ENCODE measurements at regions not wholly inside any gene's neighbourhood (a gene's known extent, or its start where the extent isn't known, plus 50 kb on each side); places are given as distances from the start of the nearest gene placed in this dataset.

DNA sequence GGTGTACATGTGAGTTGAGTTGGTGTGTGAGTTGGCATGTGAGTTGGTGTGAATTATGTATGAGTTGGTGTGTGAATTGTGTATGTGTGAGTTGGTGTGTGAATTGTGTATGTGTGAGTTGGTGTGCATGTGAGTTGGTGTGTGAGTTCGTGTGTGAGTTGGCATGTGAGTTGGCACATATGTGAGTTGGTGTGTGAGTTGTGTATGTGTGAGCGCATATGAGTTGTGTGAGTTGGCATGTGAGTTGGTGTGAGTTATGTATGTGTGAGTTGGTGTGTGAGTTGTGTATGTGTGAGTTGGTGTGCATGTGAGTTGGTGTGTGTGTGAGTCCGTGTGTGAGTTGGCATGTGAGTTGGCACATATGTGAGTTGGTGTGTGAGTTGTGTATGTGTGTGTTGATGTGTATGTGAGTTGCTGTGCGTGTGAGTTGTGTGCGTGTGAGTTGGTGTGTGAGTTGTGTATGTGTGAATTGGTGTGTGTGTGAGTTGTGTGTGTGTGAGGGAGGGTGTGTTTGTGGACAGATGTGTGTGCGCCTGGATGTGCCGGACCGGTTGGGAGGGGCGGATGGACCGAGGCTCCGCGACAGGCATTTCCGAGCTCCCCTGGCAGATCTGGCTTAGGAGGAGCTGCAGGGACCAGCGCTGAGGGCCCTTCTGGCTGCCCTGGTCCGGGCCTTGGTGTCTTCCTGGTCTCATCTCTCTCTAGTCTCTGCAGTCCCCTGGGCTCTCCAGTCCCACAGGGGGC is 162.5 kb upstream of the IER5L start:
- H3K27me3 ChIP-seq, result no peaks in the 10 kb centered on the region
- H3K4me3 ChIP-seq, result no peak overlapping the region
- DNase-seq, result no peak
- H3K9me3 ChIP-seq, result no peaks in the 10 kb centered on the region
- H3K36me3 ChIP-seq, result no peaks in the 10 kb centered on the region

DNA sequence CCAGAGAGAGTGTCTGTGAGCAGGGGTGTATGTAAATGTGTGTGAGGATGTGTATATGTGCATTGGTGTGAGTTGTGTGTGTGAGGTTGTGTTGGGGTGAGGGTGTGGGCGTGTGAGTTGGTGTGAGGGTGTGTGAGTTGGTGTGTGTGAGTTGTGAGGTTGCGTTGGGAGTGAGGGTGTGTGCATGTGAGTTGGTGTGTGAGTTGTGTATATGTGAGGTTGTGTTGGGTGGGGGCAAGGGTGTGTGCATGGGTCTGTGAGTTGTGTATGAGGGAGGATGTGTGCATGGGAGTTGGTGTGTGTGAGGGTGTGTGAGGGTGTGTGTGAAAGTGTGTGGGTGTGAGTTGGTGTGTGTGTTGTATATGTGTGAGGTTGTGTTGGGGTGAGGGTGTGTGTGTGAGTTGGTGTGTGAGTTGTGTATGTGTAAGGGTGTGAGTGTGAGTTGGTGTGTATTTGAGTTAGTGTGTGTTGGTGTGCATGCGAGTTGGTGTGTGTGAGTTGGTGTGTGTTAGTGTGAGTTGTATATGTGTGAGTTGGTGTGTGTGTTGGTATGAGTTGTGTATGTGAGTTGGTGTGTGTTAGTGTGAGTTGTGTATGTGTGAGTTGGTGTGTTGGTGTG is 161.6 kb upstream of the IER5L start:
- no peaks in the 10 kb centered on the region for H3K9me3 ChIP-seq
- H3K4me3 ChIP-seq, result no peak overlapping the region
- no peaks in the 10 kb centered on the region for H3K27me3 ChIP-seq
- no peaks in the 10 kb centered on the region for H3K36me3 ChIP-seq
- DNase-seq, result no peak

DNA sequence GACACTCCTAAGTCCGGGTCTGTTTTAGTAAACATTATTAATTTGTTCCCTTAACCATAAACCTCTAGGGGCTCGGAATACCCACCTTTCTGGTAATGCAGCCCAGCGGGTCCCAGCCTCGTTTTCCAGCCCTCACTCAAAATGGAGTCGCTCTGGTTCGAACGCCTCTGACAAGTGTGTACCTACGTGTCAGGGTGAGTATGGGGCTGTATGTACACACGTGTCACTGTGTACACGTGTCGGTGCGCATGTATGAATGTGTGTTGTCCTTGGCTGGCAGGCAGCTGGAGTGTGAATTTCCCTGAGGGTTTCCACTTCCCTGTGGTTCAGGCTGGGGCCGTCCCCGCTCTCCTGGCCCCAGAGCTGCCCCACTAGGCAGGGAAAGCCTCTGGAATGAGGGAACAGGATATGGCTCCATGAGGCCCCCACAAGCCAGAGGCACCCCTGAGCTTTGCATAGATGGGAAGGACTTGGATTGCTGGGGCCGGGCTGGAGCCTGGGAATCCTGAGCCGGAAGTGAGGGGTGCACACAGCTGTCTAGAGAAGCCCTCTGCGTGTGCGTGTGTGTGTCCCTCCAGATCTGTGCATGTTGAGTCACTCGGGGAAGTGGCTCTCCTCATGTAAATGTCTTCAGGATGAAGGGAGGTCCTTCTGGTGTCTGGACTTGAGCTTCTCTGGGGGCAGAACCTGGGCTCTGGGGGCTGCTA is 160.8 kb upstream of the IER5L start:
- Histone ChIP-seq H3K27me3 (no peaks in the 10 kb centered on the region), H3K9me3 (no peaks in the 10 kb centered on the region), H3K36me3 (no peaks in the 10 kb centered on the region), H3K4me3 (no peak overlapping the region)
- DNase-seq, result no peak

DNA sequence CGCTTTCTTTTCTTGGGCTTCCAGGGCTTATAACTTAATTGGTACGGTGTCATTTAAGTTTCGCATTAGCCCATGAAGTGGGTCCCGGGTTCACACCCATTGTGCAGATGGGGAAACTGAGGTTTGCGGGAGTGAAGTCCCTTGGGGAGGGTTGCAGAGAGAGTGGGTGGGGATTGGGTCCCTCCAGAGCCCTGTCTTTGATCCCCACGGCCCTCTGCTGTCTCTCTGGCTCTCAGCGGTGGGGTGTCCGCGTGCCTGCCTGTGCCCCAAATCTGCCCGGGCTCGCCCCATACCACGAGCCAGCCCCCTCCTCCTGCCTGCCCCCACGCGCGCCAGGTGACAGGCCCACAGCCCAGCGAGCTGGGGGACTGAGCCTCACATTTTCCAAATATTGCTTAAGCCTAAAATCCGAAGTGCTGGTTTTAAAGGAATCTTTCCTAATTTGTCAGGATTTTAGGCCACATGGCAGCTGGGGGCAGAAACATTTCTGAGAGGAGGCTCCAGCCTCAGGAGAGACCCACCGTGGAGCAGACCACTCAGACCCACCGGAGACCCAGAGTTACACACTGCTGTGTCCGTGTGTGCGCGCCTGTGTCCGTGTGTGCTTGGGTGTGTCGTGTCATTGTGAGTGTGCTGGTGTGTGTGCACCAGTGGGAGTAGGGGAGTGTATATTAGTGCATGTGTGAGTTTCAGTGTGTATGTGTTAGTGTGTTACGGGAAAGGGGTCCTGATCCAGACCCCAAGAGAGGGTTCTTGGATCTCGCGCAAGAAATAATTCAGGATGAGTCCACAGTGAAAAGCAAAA is 159.5 kb upstream of the IER5L start:
- Histone ChIP-seq H3K27me3 (no peaks in the 10 kb centered on the region), H3K4me3 (no peak overlapping the region), H3K9me3 (no peaks in the 10 kb centered on the region), H3K36me3 (no peaks in the 10 kb centered on the region)
- DNase-seq, result no peak

DNA sequence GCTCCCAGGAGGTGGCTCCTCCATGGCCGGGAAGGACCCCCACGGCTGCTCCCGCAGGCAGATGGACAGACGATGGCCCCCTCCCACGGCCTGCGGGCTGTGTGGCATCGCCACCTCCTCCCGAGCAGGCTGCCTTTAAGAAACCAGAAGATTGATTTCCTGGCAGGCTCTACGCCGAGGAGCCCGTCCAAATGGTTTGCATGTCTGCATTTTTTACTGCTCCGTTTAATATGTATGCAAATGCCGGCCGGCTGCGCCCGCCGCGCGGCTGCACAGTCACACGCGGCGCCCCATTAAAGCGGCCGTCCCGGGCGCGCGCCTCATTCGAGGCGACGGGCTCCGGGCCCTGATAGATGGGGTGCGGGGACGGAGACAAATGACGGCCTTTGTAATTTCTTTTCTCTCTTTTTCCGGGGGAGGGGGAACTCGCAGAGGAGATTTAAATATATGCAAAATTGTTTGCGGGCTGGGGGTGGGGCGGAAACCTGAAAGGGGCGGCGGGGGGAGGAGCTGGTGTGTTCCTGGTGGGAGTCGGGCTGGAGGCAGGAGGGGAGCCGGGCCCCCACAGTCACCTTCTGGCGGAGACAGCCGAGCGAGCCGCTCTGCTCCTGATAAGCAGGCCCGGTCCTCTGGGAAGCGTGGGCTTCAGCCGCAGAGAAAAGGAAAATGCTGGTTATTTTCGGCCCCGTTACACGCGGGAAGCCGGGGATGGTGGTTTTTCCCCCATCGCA is 158.7 kb upstream of the IER5L start:
- no peaks in the 10 kb centered on the region for H3K36me3 ChIP-seq
- H3K4me3 ChIP-seq, result peak overlapping the region; percentile 13; the same call in 1 of the 2 replicates
- no peaks in the 10 kb centered on the region for H3K27me3 ChIP-seq
- DNase-seq, result peak; percentile 20
- no peaks in the 10 kb centered on the region for H3K9me3 ChIP-seq

DNA sequence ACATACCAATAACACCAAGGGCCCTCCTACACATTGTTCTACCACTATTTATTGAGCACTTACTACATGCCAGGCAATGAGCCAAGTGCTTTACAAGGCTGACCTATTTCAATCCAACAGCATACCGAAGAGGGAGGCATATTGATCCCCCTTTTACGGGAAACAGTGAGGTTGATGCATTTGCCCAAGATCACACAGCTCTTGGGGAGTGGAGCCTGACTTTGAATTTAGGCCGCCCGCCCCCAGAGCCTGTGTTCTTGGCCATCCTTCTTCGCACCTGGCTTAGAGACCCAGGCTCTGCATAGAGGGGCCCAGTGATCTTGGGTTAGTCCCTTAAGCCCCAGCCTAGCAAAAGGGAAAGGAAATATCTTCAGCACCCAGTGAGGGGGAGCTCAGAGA is 158.1 kb upstream of the IER5L start:
- H3K4me3 ChIP-seq, result no peak overlapping the region
- no peaks in the 10 kb centered on the region for H3K36me3 ChIP-seq
- DNase-seq, result no peak
- no peaks in the 10 kb centered on the region for H3K9me3 ChIP-seq
- no peaks in the 10 kb centered on the region for H3K27me3 ChIP-seq

DNA sequence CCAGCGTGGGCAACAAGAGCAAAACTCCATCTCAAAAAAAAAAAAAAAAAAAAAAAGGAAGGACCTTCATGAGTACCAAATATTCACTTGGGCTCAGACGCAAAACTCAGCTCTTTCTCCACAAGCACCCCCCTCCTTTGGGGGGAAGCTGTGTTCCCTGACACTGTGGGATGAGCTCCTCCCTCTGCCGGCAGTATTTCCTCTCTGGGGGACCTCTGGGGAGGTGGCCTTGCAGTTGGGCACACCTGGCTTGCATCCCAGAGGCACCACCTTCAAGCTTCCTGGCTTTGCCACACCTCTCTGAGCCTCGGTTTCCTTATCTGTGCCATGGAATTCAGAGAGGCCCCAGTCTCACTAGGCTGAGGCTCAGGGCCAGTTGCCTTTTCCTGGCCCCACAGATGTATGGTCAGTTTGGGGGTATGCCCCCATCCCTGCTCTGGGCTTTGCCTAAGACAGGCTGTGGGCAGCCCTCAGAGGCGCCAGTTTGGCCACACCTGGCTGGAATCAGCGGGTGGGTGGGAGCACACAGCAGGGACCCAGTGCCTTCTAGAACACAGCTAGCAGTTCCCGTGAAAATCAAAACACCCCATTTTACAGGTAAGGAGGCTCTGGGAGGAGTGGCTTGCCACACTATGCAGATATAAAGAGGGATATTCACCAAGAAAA is 157.5 kb upstream of the IER5L start:
- Histone ChIP-seq H3K27me3 (no peaks in the 10 kb centered on the region), H3K4me3 (no peak overlapping the region), H3K9me3 (0 out of 2 replicates have a peak, but pooled peaks cover under 1% of the 10 kb centered on the region), H3K36me3 (no peaks in the 10 kb centered on the region)
- no peak for DNase-seq

DNA sequence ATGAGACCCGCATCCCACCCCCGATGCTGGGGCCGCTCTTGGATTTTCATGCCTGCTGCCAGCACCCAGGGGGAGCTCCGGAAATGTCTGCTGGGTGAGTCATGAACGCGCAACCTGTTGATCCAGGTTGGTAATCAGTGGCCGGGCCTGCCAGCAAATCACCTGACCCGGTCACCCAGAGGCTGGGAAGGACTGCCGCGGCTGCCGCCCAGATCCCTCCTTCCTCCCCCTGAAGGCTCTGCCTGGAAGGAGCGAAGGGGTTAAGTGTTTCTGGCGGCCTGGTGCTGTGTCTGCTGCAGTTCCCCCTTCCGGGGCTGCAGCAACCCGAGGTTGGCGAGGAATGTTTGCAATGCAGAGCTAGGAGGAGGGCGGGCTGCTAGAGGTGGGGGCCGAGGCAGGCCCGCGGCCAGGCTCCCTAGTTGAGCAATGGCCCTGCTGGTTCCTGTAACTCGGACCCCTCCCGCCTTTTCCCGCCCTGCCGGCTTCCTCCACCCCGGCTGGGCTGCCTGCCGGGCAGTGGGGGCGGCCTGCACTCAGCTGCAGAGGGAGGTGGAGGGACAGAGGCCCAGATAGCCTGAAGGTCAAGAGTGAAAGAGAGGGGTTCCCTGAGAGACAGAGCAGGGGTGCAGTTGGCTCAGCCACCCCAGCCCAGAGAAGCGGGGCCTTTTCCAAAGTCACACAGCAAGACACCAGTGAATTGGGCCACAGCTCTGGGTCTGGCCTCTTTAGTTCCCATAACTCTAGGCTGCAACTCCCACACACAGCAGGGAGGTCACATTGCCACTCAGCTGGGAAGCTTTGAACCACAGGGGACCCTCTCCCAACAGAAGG is 156.3 kb upstream of the IER5L start:
- H3K27me3 ChIP-seq, result no peaks in the 10 kb centered on the region
- peak; percentile 76 for DNase-seq
- H3K36me3 ChIP-seq, result no peaks in the 10 kb centered on the region
- 0 out of 2 replicates have a peak, but pooled peaks cover 3% of the 10 kb centered on the region for H3K9me3 ChIP-seq
- H3K4me3 ChIP-seq, result no peak overlapping the region

DNA sequence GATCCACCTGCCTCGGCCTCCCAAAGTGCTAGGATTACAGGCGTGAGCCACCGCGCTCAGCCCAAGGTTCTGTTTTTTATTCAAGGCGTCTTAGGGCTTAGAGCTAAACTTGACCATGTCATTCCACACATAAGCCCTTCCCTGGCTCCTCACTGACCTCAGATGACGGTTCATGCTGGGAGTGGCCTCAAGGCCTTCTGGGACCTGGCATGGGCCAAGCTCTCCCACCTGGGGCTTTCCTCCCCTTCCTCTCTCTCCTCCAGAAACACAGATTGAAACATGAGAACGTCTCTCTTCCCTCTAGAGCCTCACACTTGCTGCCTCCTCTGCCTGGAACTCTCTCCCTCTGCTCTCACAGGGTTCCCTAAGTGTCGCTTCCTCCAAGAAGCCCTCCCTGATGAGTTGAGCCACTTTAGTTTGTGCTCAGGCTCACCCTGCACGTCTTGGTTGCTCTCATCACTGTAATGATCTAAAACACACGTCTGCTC is 155.6 kb upstream of the IER5L start:
- H3K36me3 ChIP-seq, result no peaks in the 10 kb centered on the region
- H3K9me3 ChIP-seq, result 0 out of 2 replicates have a peak, but pooled peaks cover 3% of the 10 kb centered on the region
- H3K27me3 ChIP-seq, result no peaks in the 10 kb centered on the region
- no peak overlapping the region for H3K4me3 ChIP-seq
- no peak for DNase-seq

DNA sequence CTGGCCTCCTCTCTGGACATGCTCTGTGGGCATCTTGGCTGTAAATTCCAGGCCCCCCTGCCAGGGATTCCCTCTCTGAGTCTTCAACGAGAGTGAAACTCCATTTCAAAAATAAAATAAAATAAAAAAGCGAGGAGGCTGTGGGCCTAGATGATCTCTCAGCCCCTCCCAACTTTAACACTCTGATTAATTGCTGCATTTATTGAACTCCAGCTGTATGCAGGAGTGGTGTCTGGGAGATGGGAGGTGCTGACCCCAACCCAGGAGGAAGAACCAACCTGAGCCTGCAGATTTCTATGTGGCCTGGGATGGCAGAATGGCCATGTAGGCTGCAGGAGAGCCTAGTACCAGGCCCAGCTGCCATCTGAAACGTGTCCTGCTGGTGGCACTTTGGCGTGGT is 154.5 kb upstream of the IER5L start:
- H3K27me3 ChIP-seq, result no peaks in the 10 kb centered on the region
- no peak for DNase-seq
- no peak overlapping the region for H3K4me3 ChIP-seq
- 0 out of 2 replicates have a peak, but pooled peaks cover 3% of the 10 kb centered on the region for H3K9me3 ChIP-seq
- H3K36me3 ChIP-seq, result no peaks in the 10 kb centered on the region

DNA sequence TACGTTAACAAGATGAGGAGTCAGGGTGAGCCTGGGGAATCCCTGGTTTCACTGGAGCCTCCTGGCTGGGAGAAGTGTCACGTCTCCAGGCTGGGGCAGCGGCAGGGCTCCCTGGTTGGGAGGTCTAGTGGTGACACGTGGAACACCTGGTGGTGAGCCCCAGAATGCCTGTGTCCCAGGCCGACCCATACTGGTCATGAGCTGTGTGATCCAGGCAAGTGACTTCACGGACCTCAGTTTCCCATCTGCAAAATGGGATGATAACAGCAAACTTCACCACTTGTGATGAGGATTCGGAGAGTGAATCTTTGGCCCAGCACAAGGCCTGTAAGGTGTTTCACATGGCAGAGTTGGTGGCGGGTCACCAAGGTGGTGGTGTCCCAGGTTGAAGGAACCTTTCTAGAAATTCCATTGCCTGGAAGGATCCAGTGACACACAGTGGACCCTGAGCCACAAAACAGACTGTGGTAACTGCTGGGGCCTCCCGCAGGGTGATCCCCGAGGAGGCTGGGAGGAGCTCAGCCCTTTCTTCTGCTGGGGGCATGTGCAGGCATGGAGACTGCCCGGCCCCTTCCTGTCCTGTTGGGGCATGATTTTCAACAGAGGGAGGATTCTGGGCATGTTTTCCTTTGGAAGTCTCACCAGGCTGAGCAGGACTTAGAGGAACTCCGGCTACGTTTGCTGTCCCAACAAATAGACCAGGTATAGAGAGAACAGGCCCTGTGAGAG is 153.9 kb upstream of the IER5L start:
- 0 out of 2 replicates have a peak, but pooled peaks cover 3% of the 10 kb centered on the region for H3K9me3 ChIP-seq
- H3K4me3 ChIP-seq, result no peak overlapping the region
- no peaks in the 10 kb centered on the region for H3K27me3 ChIP-seq
- DNase-seq, result no peak
- no peaks in the 10 kb centered on the region for H3K36me3 ChIP-seq

DNA sequence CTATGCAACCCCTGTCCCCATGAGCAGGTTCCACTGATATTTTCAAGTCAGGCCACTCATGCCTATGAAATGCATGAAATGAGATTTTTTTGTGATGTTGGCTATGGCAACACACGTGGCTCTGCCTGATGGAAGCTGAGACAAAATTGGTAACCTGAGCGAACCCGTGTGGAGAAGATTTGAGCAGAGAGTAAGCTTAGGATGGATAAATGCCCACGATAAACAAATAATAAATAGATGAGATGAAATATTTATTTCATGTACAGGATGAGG is 153.4 kb upstream of the IER5L start:
- Histone ChIP-seq H3K36me3 (no peaks in the 10 kb centered on the region), H3K4me3 (no peak overlapping the region), H3K27me3 (no peaks in the 10 kb centered on the region), H3K9me3 (0 out of 2 replicates have a peak, but pooled peaks cover 3% of the 10 kb centered on the region)
- no peak for DNase-seq

DNA sequence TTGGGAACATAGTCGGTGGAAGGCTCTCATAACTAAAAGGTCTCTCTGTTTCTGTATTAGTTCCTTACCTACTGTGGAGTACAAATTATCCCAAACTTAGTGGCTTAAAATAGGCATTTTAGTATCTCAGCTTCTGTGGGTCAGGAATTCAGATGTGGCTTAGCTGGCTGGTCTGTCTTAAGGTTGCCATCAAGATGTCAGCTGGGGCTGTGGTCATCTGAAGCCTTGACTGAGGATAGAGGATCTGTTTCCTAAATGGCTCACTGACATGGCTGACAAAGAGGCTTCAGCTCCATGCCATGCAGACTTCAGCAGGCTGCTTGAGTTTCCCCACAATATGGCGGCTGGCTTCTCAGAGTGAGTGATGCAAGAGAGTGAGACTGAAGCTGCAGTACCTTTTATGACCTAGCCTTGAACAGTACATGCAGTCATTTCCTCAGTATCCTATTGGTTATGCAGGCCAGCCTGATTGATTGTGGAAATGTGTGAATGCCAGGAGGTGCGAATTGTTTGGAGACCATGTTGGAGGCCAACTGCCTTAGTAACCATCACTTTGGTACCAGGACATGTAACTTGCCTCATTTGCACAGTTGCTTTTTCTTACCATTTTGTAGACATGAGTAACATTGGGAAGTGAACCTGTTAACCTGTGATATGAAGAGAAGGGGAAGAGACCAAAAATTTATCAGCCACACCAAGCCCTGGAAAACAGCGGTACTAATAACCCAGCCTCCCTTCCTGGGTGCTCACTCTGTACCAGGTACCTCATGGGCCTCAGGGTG is 152.8 kb upstream of the IER5L start:
- no peaks in the 10 kb centered on the region for H3K36me3 ChIP-seq
- no peak overlapping the region for H3K4me3 ChIP-seq
- DNase-seq, result no peak
- H3K27me3 ChIP-seq, result no peaks in the 10 kb centered on the region
- 0 out of 2 replicates have a peak, but pooled peaks cover 3% of the 10 kb centered on the region for H3K9me3 ChIP-seq
